HepG2 (cell line): ENCODE measurements at regions not wholly inside any gene's neighbourhood (a gene's known extent, or its start where the extent isn't known, plus 50 kb on each side); places are given as distances from the start of the nearest gene placed in this dataset.

ENCODE experiments used
- ATAC-seq: fragments of 200-7000 bp; cut with Tn5 transposase; 3 replicates; pipeline ENCODE4 v1.9.1; 2020; ENCODE audit warnings: mild to moderate bottlenecking, moderate library complexity
- BruUV-seq: library from RNA; stranded (reverse); fragments of 400-500 nt; replicated peaks from 2 replicates; lab custom pipeline; 2021; lab: Mats Ljungman, UMichigan
- CTCF ChIA-PET: fragments of 300-600 bp; formaldehyde crosslinking; extraction: SDS; loops from one replicate; lab custom pipeline; 2021; ENCODE audit warnings: low total read pairs, inconsistent platforms, low intra/inter-chr PET ratio; lab: Yijun Ruan, JAX
- POLR2A ChIA-PET: fragments of 350-600 bp; sonication (Branson Sonifier 250); formaldehyde crosslinking; loops from one replicate; lab custom pipeline; 2020; ENCODE audit warnings: antibody characterized with exemption, inconsistent platforms; lab: Yijun Ruan, JAX
- DNase-seq: peaks from one replicate; pipeline ENCODE4 v3.0.0-alpha.2; 2015; ENCODE audit warnings: low spot score
- FAIRE-seq: peaks from 3 replicates; lab custom pipeline; 2011; peaks lifted over from hg19 to GRCh38; lab: Jason Lieb, UNC
- H2AFZ ChIP-seq: one replicate; pipeline ENCODE4 v1.6.1; 2011; ENCODE audit warnings: low read length, inconsistent platforms
- H3K27ac ChIP-seq: fragments of 300-600 bp; 3 replicates; pipeline ENCODE4 v1.8.0; 2011; ENCODE audit warnings: mixed run types, mild to moderate bottlenecking, mixed read lengths, low read length, inconsistent platforms; ENCODE audit not compliant: insufficient read depth; ENCODE audit errors: extremely low read length
- H3K27me3 ChIP-seq, 2 experiments: fragments of 200-600 bp in 1 of 2; 2 replicates in 1 of 2; 3 replicates in 1 of 2; pipeline versions ENCODE4 v1.6.0 to v1.8.0; 2011; ENCODE audit warnings: low read length in 2 of 2, mild to moderate bottlenecking in 2 of 2, moderate library complexity in 2 of 2, inconsistent platforms in 1 of 2; ENCODE audit not compliant: insufficient read depth in 2 of 2, control insufficient read depth in 1 of 2
- H3K36me3 ChIP-seq, 2 experiments: fragments of 200-600 bp in 1 of 2; replicated peaks in 1 of 2; 2 replicates in 1 of 2; 3 replicates in 1 of 2; pipeline versions ENCODE4 v1.5.1 to v1.8.0; 2011; ENCODE audit warnings: low read length in 2 of 2, inconsistent platforms in 1 of 2; ENCODE audit not compliant: insufficient read depth in 2 of 2, control insufficient read depth in 1 of 2
- H3K4me1 ChIP-seq: 2 replicates; pipeline ENCODE4 v1.5.1; 2012; ENCODE audit warnings: low read length, inconsistent platforms; ENCODE audit not compliant: insufficient read depth
- H3K4me2 ChIP-seq: 2 replicates; pipeline ENCODE4 v1.6.0; 2011; ENCODE audit warnings: low read depth, low read length, inconsistent platforms
- H3K4me3 ChIP-seq, 3 experiments: fragments of 200-600 bp in 1 of 3; sonication (generic), shearing (Covaris generic) in 1 of 3; replicated peaks in 1 of 3; 2 replicates each; pipeline ENCODE4 v1.5.1; 2011 to 2016; ENCODE audit warnings: low read length in 3 of 3, inconsistent platforms in 2 of 3, low read depth in 2 of 3, mild to moderate bottlenecking in 2 of 3, control low read depth in 1 of 3, mixed read lengths in 1 of 3; ENCODE audit not compliant: insufficient read depth in 1 of 3
- H3K79me2 ChIP-seq: one replicate; pipeline ENCODE4 v1.6.1; 2011; ENCODE audit warnings: low read length, inconsistent platforms; ENCODE audit not compliant: insufficient read depth
- H3K9ac ChIP-seq: 2 replicates; pipeline ENCODE4 v1.6.0; 2011; ENCODE audit warnings: mild to moderate bottlenecking, low read depth, low read length, inconsistent platforms; ENCODE audit not compliant: insufficient read depth
- H3K9me3 ChIP-seq: 2 replicates; pipeline ENCODE4 v1.5.1; 2012; ENCODE audit warnings: mild to moderate bottlenecking, low read length
- H4K20me1 ChIP-seq: 2 replicates; pipeline ENCODE4 v1.6.0; 2011; ENCODE audit warnings: inconsistent platforms, mild to moderate bottlenecking, low read length, moderate library complexity; ENCODE audit not compliant: insufficient read depth
- ETV6 ChIP-seq: sonication (generic); formaldehyde crosslinking; conservative IDR thresholded peaks from 2 replicates; pipeline ENCODE4 v1.4.0; 2020; ENCODE audit warnings: missing genetic modification reagents
- HNRNPH1 ChIP-seq: fragments of 200-400 bp; formaldehyde crosslinking; optimal IDR thresholded peaks from 2 replicates; pipeline ENCODE3; 2017; ENCODE audit warnings: mild to moderate bottlenecking, low read depth, low read length
- ISX ChIP-seq: sonication (generic); formaldehyde crosslinking; conservative IDR thresholded peaks from 2 replicates; pipeline ENCODE4 v1.5.0; 2020; ENCODE audit warnings: missing genetic modification reagents
- NFIC ChIP-seq: IDR thresholded peaks from 2 replicates; pipeline ENCODE4 v1.6.1; 2012; ENCODE audit warnings: mild to moderate bottlenecking, low read length, inconsistent platforms
- SIX4 ChIP-seq: sonication (generic); formaldehyde crosslinking; IDR thresholded peaks from 2 replicates; pipeline ENCODE4 v1.4.0; 2020; ENCODE audit warnings: missing genetic modification reagents
- ZGPAT ChIP-seq: IDR thresholded peaks from 2 replicates; pipeline ENCODE4 v1.6.1; 2016; ENCODE audit warnings: mild to moderate bottlenecking
- ZNF367 ChIP-seq: sonication (generic); formaldehyde crosslinking; IDR thresholded peaks from 2 replicates; pipeline ENCODE4 v1.4.0; 2020; ENCODE audit warnings: missing genetic modification reagents, borderline replicate concordance
- ZNF501 ChIP-seq: sonication (generic); formaldehyde crosslinking; IDR thresholded peaks from 2 replicates; pipeline ENCODE4 v1.5.1; 2020; ENCODE audit warnings: mild to moderate bottlenecking, moderate library complexity, missing genetic modification reagents
- ZNF614 ChIP-seq: IDR thresholded peaks from 2 replicates; pipeline ENCODE4 v1.6.1; 2018; ENCODE audit warnings: missing biosample characterization, missing genetic modification reagents, inconsistent platforms, borderline replicate concordance
- in situ Hi-C: cut with HindIII; loops from 2 replicates; pipeline ENCODE4 v1.10.0; 2017; ENCODE audit warnings: low pct_unique_long_range_greater_than_20kb; ENCODE audit not compliant: extremely low pct_ligation_motif_present
- intact Hi-C: fragments of 100-400 bp; cut with micrococcal nuclease; formaldehyde crosslinking; loops from one replicate; pipeline ENCODE4 v1.10.0; 2022; ENCODE audit not compliant: unreplicated experiment
- TF ChIP-seq, protein P1 (sequence below): sonication (generic); formaldehyde crosslinking; IDR thresholded peaks from 2 replicates; pipeline ENCODE4 v1.5.0; 2020; ENCODE audit warnings: missing genetic modification reagents

- no peak for TF ChIP-seq ZGPAT (CRISPR knock-in tag)
Observed at GRCh38 chr9:90333226-90333625, 309.4 kb downstream of the DIRAS2 start (continued).

- H3K36me3 ChIP-seq: no peaks in the 10 kb centered on the region
- FAIRE-seq (no peak), ATAC-seq (no peak), DNase-seq (no peak)
- no peaks in the 10 kb centered on the region for H3K4me1 ChIP-seq
- no peaks in the 10 kb centered on the region for H3K27me3 ChIP-seq
- no peaks in the 10 kb centered on the region for H3K79me2 ChIP-seq
- POLR2A ChIA-PET: no interaction called here
- BruUV-seq: no TSS peak
- in situ Hi-C loops: no loop called here
- CTCF ChIA-PET: no interaction called here
- no peak overlapping the region for H3K27ac ChIP-seq
- intact Hi-C loops: no loop called here
- TF ChIP-seq ZNF367 (CRISPR knock-in tag): no peak
- no peak for TF ChIP-seq NFIC
- no peak for TF ChIP-seq SIX4 (CRISPR knock-in tag)
- TF ChIP-seq ETV6 (CRISPR knock-in tag): no peak
- TF ChIP-seq ZNF501 (CRISPR knock-in tag): no peak
- TF ChIP-seq ZNF614 (CRISPR knock-in tag): no peak
- no peak for TF ChIP-seq ISX (CRISPR knock-in tag)
- TF ChIP-seq, protein P1, sequence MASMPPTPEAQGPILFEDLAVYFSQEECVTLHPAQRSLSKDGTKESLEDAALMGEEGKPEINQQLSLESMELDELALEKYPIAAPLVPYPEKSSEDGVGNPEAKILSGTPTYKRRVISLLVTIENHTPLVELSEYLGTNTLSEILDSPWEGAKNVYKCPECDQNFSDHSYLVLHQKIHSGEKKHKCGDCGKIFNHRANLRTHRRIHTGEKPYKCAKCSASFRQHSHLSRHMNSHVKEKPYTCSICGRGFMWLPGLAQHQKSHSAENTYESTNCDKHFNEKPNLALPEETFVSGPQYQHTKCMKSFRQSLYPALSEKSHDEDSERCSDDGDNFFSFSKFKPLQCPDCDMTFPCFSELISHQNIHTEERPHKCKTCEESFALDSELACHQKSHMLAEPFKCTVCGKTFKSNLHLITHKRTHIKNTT (CRISPR knock-in tag): no peak
- TF ChIP-seq HNRNPH1: no peak
- no peak overlapping the region for H3K4me3 ChIP-seq
- H4K20me1 ChIP-seq: no peaks in the 10 kb centered on the region
- no peak overlapping the region for H3K4me2 ChIP-seq
- H3K9me3 ChIP-seq: no peaks in the 10 kb centered on the region
- no peak overlapping the region for H3K9ac ChIP-seq
- H2AFZ ChIP-seq: no peak overlapping the region
Observed at GRCh38 chr9:90340421-90340820, 302.2 kb downstream of the DIRAS2 start.
